ENCODE measurements at regions not wholly inside any gene's neighbourhood (a gene's known extent, or its start where the extent isn't known, plus 50 kb on each side); places are given as distances from the start of the nearest gene placed in this dataset.

DNA sequence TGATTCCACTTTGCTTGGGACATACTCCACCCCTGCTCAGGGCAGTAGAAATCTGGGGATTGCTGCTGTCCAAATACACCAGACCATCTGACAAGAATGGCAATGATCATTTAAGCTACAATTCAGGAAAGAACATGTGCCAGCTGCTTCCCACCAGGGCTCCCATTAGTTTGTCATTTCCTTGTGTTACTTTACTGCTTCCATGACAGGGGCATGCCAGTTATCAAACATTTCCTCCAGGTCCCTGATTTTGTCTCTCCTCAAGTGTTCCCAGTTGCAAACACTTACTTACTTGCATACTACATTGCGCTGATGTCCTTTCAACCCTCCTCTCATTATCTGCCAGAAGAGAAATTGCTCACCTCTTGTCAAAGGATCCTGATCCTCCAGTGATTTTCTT, 474.5 kb upstream of the DCC start:
- TF ChIP-seq, protein P1, sequence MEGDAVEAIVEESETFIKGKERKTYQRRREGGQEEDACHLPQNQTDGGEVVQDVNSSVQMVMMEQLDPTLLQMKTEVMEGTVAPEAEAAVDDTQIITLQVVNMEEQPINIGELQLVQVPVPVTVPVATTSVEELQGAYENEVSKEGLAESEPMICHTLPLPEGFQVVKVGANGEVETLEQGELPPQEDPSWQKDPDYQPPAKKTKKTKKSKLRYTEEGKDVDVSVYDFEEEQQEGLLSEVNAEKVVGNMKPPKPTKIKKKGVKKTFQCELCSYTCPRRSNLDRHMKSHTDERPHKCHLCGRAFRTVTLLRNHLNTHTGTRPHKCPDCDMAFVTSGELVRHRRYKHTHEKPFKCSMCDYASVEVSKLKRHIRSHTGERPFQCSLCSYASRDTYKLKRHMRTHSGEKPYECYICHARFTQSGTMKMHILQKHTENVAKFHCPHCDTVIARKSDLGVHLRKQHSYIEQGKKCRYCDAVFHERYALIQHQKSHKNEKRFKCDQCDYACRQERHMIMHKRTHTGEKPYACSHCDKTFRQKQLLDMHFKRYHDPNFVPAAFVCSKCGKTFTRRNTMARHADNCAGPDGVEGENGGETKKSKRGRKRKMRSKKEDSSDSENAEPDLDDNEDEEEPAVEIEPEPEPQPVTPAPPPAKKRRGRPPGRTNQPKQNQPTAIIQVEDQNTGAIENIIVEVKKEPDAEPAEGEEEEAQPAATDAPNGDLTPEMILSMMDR (IDR thresholded peaks at IDR 0.05): no peak
- peaks cover 3 to 14% (median 10%) of the 10 kb centered on the region in 7 donors for H3K9me3 Mint-ChIP-seq
- Histone ChIP-seq H2AFZ (ENCODE audit: insufficient read depth, low read depth, low read length, poor library complexity, severe bottlenecking) (no peak overlapping the region), H3K4me3 (replicated peaks in 1 of 3; ENCODE audit: low read depth in 2 of 3, low read length in 3 of 3) (no peak overlapping the region), H3K27ac (ENCODE audit: low read depth in 1 of 2, low read length in 2 of 2) (no peak overlapping the region), H3K79me2 (ENCODE audit: insufficient read depth, low read length) (no peaks in the 10 kb centered on the region), H3K36me3 (replicated peaks in 1 of 2; ENCODE audit: control insufficient read depth in 1 of 2, insufficient read depth in 2 of 2, low read length in 2 of 2) (no peaks in the 10 kb centered on the region), H3K4me1 (ENCODE audit: control insufficient read depth in 1 of 2, insufficient read depth in 2 of 2, low read length in 2 of 2) (no peaks in the 10 kb centered on the region), H3K4me2 (replicated peaks; ENCODE audit: extremely low read depth, low read length, poor library complexity, severe bottlenecking) (no peak overlapping the region), H4K20me1 (ENCODE audit: insufficient read depth, low read length) (no peaks in the 10 kb centered on the region), H3K27me3 (ENCODE audit: control insufficient read depth in 2 of 2, insufficient read depth in 2 of 2, low read length in 2 of 2) (no peaks in the 10 kb centered on the region), H3K9ac (ENCODE audit: insufficient read depth, low read length, poor library complexity, severe bottlenecking) (no peak overlapping the region), H3K9me3 (replicated peaks in 1 of 2; ENCODE audit: control insufficient read depth in 1 of 2, insufficient read depth in 1 of 2, low read length in 2 of 2) (peaks cover 13 to 16% of the 10 kb centered on the region in 2 donors)
- H3K4me1 Mint-ChIP-seq: no peaks in the 10 kb centered on the region
- DNase-seq: no peak
- no peak overlapping the region for H3K27ac Mint-ChIP-seq
- H3K4me3 Mint-ChIP-seq: no peak overlapping the region
- intact Hi-C loops (cut with micrococcal nuclease): loop anchor here in 1 of 2 donors (10.0 kb wide), 1 partner anchor 59 kb away; no protein-coding TSS in a partner anchor
- 100% methylated on average over 1 of the region's 1 CpG for WGBS (ENCODE audit: insufficient coverage)
- no peaks in the 10 kb centered on the region for H3K27me3 Mint-ChIP-seq (ENCODE audit: low read depth in 3 of 3)
- H3K36me3 Mint-ChIP-seq: no peaks in the 10 kb centered on the region

DNA sequence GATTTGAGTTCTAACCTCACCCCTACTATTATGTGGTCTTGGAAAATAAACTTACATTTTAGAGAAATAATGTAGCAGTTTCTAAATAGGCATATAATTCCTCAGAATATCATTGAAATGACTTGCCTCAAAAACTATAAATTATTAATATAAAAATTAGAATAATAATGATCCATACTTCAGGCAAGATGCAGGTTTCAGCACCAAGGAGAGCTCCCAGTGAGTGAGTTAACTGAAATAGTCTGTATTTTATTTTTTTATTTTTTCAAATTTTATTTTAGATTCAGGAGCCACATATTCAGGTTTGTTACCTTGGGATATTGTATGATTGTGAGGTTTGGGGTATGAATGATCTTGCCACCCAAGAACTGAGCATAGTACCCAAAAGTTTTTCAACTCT, 472.2 kb upstream of the DCC start:
- Histone ChIP-seq H2AFZ (ENCODE audit: insufficient read depth, low read depth, low read length, poor library complexity, severe bottlenecking) (no peak overlapping the region), H3K4me3 (replicated peaks in 1 of 3; ENCODE audit: low read depth in 2 of 3, low read length in 3 of 3) (no peak overlapping the region), H3K27ac (ENCODE audit: low read depth in 1 of 2, low read length in 2 of 2) (no peak overlapping the region), H3K4me1 (ENCODE audit: control insufficient read depth in 1 of 2, insufficient read depth in 2 of 2, low read length in 2 of 2) (no peaks in the 10 kb centered on the region), H3K79me2 (ENCODE audit: insufficient read depth, low read length) (no peaks in the 10 kb centered on the region), H3K4me2 (replicated peaks; ENCODE audit: extremely low read depth, low read length, poor library complexity, severe bottlenecking) (no peak overlapping the region), H3K9me3 (replicated peaks in 1 of 2; ENCODE audit: control insufficient read depth in 1 of 2, insufficient read depth in 1 of 2, low read length in 2 of 2) (peaks cover 13 to 15% of the 10 kb centered on the region in 2 donors), H3K36me3 (replicated peaks in 1 of 2; ENCODE audit: control insufficient read depth in 1 of 2, insufficient read depth in 2 of 2, low read length in 2 of 2) (no peaks in the 10 kb centered on the region), H3K9ac (ENCODE audit: insufficient read depth, low read length, poor library complexity, severe bottlenecking) (no peak overlapping the region), H3K27me3 (ENCODE audit: control insufficient read depth in 2 of 2, insufficient read depth in 2 of 2, low read length in 2 of 2) (no peaks in the 10 kb centered on the region), H4K20me1 (ENCODE audit: insufficient read depth, low read length) (no peaks in the 10 kb centered on the region)
- TF ChIP-seq, protein P1 (IDR thresholded peaks at IDR 0.05): no peak
- Mint-ChIP-seq H3K27me3 (ENCODE audit: low read depth in 3 of 3) (no peaks in the 10 kb centered on the region), H3K4me1 (no peaks in the 10 kb centered on the region), H3K36me3 (no peaks in the 10 kb centered on the region), H3K27ac (no peak overlapping the region), H3K9me3 (peaks cover 3 to 17% (median 8%) of the 10 kb centered on the region in 7 donors), H3K4me3 (no peak overlapping the region)
- DNase-seq: no peak
- intact Hi-C loops (cut with micrococcal nuclease): loop anchor here in 1 of 2 donors (10.0 kb wide), 1 partner anchor 57 kb away; no protein-coding TSS in a partner anchor

Measured in CD14-positive monocyte (primary cell).